ENCODE measurements at regions not wholly inside any gene's neighbourhood (a gene's known extent, or its start where the extent isn't known, plus 50 kb on each side); places are given as distances from the start of the nearest gene placed in this dataset.
"Not testable (repeated sequence)": the region's sequence is repeated elsewhere in the genome, so short reads cannot be mapped to it uniquely, and the experiment has no call there.

DNA sequence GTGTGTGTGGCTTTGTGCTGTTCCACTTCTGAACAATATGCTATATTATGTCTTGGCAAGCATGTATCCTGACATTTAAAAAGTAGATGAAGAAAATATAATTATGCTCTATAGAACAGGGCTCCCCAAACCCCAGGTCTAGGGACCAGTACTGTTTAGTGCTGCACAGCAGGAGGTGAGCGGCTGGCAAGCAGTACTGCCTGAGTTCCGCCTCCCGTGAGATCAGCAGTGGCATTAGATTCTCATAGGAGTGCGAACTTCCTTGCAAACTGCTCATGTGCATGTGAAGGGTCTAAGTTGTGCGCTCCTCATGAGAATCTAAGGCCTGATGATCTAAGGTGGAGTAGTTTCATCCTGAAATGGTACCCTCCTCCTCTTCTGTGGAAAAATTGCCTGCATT lies 979.1 kb upstream of the CTNND2 start:
- no peak for DNase-seq
- Histone ChIP-seq H3K4me1 (ENCODE audit: control insufficient read depth in 3 of 3, insufficient read depth in 2 of 3, low read depth in 1 of 3, low read length in 2 of 3) (no peaks in the 10 kb centered on the region), H3K4me3 (ENCODE audit: low read depth in 1 of 3, low read length in 3 of 3) (no peak overlapping the region), H3K27ac (ENCODE audit: low read depth in 1 of 3, low read length in 2 of 3) (no peak overlapping the region), H3K36me3 (ENCODE audit: control insufficient read depth in 3 of 3, insufficient read depth in 2 of 3, low read depth in 1 of 3, low read length in 3 of 3) (no peaks in the 10 kb centered on the region), H3K27me3 (ENCODE audit: control insufficient read depth in 3 of 3, insufficient read depth in 3 of 3, low read length in 3 of 3) (no peaks in the 10 kb centered on the region), H3K9me3 (ENCODE audit: control insufficient read depth in 2 of 2, insufficient read depth in 1 of 2, low read depth in 1 of 2, low read length in 1 of 2) (no peaks in the 10 kb centered on the region)
- 83 to 89% (median 85%) methylated on average over 5 of the region's 5 CpGs for WGBS, 3 donors
- no peak for FAIRE-seq

DNA sequence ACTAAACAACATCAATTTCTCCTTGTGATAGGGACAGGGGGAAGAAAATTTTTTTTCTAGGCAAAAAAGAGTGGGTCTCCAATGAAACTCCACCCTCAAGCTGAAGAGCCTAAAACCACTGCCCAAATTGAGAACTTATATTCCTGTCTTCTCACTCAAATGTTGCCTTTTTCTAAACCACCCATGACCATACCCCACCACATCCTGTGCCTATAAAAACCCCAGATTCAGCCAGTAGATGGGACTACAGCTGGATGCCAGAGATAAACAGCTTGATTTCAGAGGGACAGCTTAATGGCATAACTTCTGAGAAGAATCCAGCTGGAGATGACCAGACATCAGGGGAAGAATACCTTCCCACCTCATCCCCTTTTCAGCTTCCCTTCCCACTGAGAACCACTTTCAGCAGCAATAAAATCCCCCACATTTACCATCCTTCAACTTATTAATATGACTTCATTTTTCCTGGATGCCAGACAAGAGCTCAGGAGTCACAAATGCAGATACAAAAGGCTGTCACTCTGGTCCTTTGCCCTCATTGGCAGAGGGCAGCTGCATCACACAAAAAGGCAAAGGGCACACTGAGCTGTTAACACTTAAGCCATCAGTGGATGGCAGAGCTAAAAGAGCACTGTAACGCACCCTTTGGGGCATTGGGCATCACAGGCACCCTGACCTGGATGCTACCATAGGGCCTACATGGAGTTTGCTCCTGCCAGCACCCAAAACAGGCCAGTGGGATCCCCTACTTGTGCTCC lies 972.5 kb upstream of the CTNND2 start:
- Histone ChIP-seq H3K27me3 (ENCODE audit: control insufficient read depth in 3 of 3, insufficient read depth in 3 of 3, low read length in 3 of 3) (no peaks in the 10 kb centered on the region), H3K9me3 (ENCODE audit: control insufficient read depth in 2 of 2, insufficient read depth in 1 of 2, low read depth in 1 of 2, low read length in 1 of 2) (no peaks in the 10 kb centered on the region), H3K27ac (ENCODE audit: low read depth in 1 of 3, low read length in 2 of 3) (no peak overlapping the region), H3K4me3 (ENCODE audit: low read depth in 1 of 3, low read length in 3 of 3) (no peak overlapping the region), H3K36me3 (ENCODE audit: control insufficient read depth in 3 of 3, insufficient read depth in 2 of 3, low read depth in 1 of 3, low read length in 3 of 3) (no peaks in the 10 kb centered on the region), H3K4me1 (ENCODE audit: control insufficient read depth in 3 of 3, insufficient read depth in 2 of 3, low read depth in 1 of 3, low read length in 2 of 3) (no peaks in the 10 kb centered on the region)
- 50 to 85% (median 50%) methylated on average over 1 of the region's 1 CpG for WGBS, 3 donors
- no peak for FAIRE-seq
- peak in 1 of 2 donors; percentile 0 for DNase-seq

DNA sequence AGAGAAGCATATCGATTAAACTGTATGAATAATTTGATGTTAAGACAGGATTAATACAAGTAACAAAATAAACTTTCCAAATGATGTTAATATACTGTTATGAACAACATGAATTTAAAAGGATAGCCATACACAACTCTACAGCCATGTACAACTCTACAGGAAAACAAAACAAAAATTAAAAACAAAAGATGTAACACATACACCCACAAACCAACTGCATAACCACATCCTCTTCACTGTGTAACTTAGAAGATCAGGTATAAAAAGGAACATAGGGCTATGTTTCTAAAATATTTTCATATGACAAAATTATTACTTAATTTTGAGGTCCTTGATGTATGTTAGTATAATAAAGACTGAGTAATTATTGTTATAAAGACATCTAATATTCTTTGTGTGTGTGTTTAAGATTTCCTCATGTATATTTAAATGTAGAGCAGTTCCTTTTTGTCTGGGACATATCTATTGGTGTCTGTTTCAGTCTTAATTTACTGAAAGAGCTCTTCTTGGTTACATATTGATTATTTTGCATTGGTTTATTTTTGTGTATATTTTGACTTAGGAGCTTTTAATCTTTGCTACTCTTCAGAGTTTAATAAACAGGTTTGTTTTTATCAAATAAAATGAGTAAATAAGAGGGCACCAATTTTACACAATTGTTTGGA lies 966.8 kb upstream of the CTNND2 start:
- Histone ChIP-seq H3K27me3 (ENCODE audit: control insufficient read depth in 3 of 3, insufficient read depth in 3 of 3, low read length in 3 of 3) (no peaks in the 10 kb centered on the region), H3K36me3 (ENCODE audit: control insufficient read depth in 3 of 3, insufficient read depth in 2 of 3, low read depth in 1 of 3, low read length in 3 of 3) (no peaks in the 10 kb centered on the region), H3K4me3 (ENCODE audit: low read depth in 1 of 3, low read length in 3 of 3) (no peak overlapping the region), H3K27ac (ENCODE audit: low read depth in 1 of 3, low read length in 2 of 3) (no peak overlapping the region), H3K4me1 (ENCODE audit: control insufficient read depth in 3 of 3, insufficient read depth in 2 of 3, low read depth in 1 of 3, low read length in 2 of 3) (no peaks in the 10 kb centered on the region), H3K9me3 (ENCODE audit: control insufficient read depth in 2 of 2, insufficient read depth in 1 of 2, low read depth in 1 of 2, low read length in 1 of 2) (no peaks in the 10 kb centered on the region)
- no peak for FAIRE-seq
- WGBS, 3 donors = 72 to 75% (median 74%) methylated on average over 1 of the region's 1 CpG
- peak in 1 of 2 donors; percentile 3 for DNase-seq

DNA sequence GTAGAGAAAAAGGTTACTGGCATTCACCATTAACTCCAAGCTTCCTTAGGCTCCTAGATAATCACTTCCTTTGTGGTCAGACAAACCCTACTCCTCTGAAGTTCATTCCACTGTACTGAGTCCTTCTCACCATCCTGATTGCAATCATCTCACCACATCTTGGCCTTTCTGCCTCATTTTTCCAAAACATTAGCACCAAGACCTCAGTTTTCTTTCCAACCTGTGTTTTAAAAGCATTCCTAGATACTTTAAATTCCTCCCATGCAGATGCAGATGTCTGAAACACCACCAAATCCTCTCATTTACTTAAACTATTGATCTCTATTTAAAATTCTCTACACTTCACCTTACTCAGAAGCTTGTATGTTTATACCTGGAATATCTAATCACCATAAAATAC lies 961.3 kb upstream of the CTNND2 start:
- H3K4me1 ChIP-seq (ENCODE audit: control insufficient read depth in 3 of 3, insufficient read depth in 2 of 3, low read depth in 1 of 3, low read length in 2 of 3) = no peaks in the 10 kb centered on the region
- H3K27me3 ChIP-seq (ENCODE audit: control insufficient read depth in 3 of 3, insufficient read depth in 3 of 3, low read length in 3 of 3) = no peaks in the 10 kb centered on the region
- no peaks in the 10 kb centered on the region for H3K36me3 ChIP-seq (ENCODE audit: control insufficient read depth in 3 of 3, insufficient read depth in 2 of 3, low read depth in 1 of 3, low read length in 3 of 3)
- H3K9me3 ChIP-seq (ENCODE audit: control insufficient read depth in 2 of 2, insufficient read depth in 1 of 2, low read depth in 1 of 2, low read length in 1 of 2) = no peaks in the 10 kb centered on the region
- H3K4me3 ChIP-seq (ENCODE audit: low read depth in 1 of 3, low read length in 3 of 3) = no peak overlapping the region
- no peak overlapping the region for H3K27ac ChIP-seq (ENCODE audit: low read depth in 1 of 3, low read length in 2 of 3)
- FAIRE-seq (no peak), DNase-seq (no peak)

DNA sequence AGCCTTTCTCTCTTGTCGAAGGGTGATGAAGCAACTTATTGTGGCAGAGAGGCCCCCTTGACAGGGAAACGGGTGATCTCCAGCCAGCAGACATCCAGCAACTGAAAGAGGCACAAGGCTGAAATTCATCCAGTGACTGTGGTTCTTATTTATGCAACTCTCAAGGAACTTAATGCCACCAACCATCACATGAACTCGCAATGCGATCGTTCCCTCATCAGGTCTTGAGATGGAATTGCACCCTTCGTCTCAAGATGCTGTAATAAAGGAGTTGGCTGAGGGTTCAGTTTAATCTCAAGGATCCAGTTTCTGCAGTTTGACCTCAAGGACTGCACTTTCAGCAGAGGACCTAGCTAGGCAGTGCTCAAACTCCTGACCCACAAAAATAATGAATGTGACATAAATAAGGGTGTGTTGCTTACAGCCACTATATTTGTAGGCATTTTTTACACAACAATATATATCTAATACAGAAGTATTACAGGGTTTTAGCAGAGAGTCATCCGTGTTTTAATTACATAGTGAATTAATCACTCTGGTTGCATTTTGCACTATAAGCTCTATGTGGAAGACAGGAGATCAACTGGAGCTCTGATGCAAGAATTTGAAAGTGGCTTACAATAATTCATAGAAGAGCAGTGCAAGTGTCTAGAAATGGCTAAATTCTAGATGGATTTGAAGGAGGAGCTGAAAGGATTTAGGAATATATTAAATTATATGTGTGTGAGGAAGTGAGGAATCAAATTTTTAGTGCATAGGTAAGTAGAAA lies 957.8 kb upstream of the CTNND2 start:
- Histone ChIP-seq H3K4me1 (ENCODE audit: control insufficient read depth in 3 of 3, insufficient read depth in 2 of 3, low read depth in 1 of 3, low read length in 2 of 3) (no peaks in the 10 kb centered on the region), H3K9me3 (ENCODE audit: control insufficient read depth in 2 of 2, insufficient read depth in 1 of 2, low read depth in 1 of 2, low read length in 1 of 2) (peaks cover 0 to 2% of the 10 kb centered on the region in 2 donors), H3K27me3 (ENCODE audit: control insufficient read depth in 3 of 3, insufficient read depth in 3 of 3, low read length in 3 of 3) (no peaks in the 10 kb centered on the region), H3K36me3 (ENCODE audit: control insufficient read depth in 3 of 3, insufficient read depth in 2 of 3, low read depth in 1 of 3, low read length in 3 of 3) (no peaks in the 10 kb centered on the region), H3K27ac (ENCODE audit: low read depth in 1 of 3, low read length in 2 of 3) (no peak overlapping the region), H3K4me3 (ENCODE audit: low read depth in 1 of 3, low read length in 3 of 3) (no peak overlapping the region)
- WGBS, 3 donors = 65 to 80% (median 68%) methylated on average over 7 of the region's 7 CpGs
- no peak for FAIRE-seq
- DNase-seq = no peak

DNA sequence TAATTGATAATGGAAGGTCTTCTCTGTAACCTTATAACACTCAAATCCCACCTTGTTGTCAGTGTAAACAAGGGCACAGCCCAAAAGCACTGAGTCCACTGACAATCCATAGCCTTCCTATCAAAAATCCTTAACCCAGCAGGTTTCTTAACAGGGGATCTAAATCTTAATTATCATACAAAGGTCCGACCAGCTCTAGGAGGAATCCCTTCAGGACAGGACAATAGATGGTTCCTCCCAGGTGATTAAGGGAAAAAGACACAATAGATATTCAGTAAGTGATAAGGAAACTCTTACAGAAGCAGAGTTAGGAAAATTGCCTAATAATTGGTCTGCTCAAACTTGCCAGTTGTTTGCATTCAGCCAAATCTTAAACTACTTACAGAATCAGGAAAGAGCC lies 951.9 kb upstream of the CTNND2 start:
- not testable (repeated sequence) for DNase-seq; H3K9me3 ChIP-seq (ENCODE audit: control insufficient read depth in 2 of 2, insufficient read depth in 1 of 2, low read depth in 1 of 2, low read length in 1 of 2); H3K4me1 ChIP-seq (ENCODE audit: control insufficient read depth in 3 of 3, insufficient read depth in 2 of 3, low read depth in 1 of 3, low read length in 2 of 3); H3K27ac ChIP-seq (ENCODE audit: low read depth in 1 of 3, low read length in 2 of 3); H3K27me3 ChIP-seq (ENCODE audit: control insufficient read depth in 3 of 3, insufficient read depth in 3 of 3, low read length in 3 of 3); FAIRE-seq; H3K4me3 ChIP-seq (ENCODE audit: low read depth in 1 of 3, low read length in 3 of 3); H3K36me3 ChIP-seq (ENCODE audit: control insufficient read depth in 3 of 3, insufficient read depth in 2 of 3, low read depth in 1 of 3, low read length in 3 of 3)
- 25 to 36% (median 31%) methylated on average over 1 of the region's 1 CpG for WGBS, 3 donors

DNA sequence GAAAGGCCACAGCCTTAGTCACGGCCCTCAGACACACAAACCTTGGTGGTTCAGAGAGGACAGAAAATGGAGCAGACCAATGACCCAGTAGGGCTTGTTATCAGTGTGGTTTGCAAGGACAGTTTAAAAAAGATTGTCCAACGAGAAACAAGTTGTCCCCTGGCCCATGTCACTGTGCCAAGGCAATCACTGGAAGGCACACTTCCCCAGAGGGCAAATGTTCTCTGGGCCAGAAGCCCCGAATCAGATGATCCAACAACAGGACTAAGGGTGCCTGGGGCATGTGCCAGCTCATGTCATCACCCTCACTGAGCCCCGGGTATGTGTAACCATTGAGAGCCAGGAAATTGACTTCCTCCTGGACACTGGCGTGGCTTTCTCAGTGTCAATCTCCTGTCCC lies 950.1 kb upstream of the CTNND2 start:
- Histone ChIP-seq H3K4me1 (ENCODE audit: control insufficient read depth in 3 of 3, insufficient read depth in 2 of 3, low read depth in 1 of 3, low read length in 2 of 3) (no peaks in the 10 kb centered on the region), H3K9me3 (ENCODE audit: control insufficient read depth in 2 of 2, insufficient read depth in 1 of 2, low read depth in 1 of 2, low read length in 1 of 2) (peaks cover 0 to 2% of the 10 kb centered on the region in 2 donors), H3K4me3 (ENCODE audit: low read depth in 1 of 3, low read length in 3 of 3) (no peak overlapping the region), H3K27me3 (ENCODE audit: control insufficient read depth in 3 of 3, insufficient read depth in 3 of 3, low read length in 3 of 3) (no peaks in the 10 kb centered on the region), H3K27ac (ENCODE audit: low read depth in 1 of 3, low read length in 2 of 3) (no peak overlapping the region), H3K36me3 (ENCODE audit: control insufficient read depth in 3 of 3, insufficient read depth in 2 of 3, low read depth in 1 of 3, low read length in 3 of 3) (no peaks in the 10 kb centered on the region)
- DNase-seq (no peak), FAIRE-seq (no peak)
- 59 to 67% (median 61%) methylated on average over 5 of the region's 5 CpGs for WGBS, 3 donors

DNA sequence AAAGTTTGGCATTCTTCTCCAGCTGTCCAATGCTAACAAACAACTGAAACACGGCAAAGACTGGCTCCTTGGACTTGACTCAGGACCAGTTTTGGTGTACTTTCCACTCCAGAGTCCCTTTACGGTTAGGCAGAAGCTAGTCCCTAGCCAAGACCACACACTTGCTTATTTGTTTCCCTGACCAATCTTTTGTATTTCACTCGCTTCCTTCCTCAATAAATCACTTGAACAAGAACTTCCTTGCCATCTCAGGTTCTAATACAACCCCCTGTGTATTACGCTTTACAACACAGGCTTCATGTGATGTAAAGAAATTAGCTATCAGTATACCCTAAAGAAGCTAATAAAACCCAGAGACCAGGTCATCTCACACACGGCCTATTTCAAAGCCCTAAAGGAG lies 947.5 kb upstream of the CTNND2 start:
- no peak for DNase-seq
- no peak overlapping the region for H3K27ac ChIP-seq (ENCODE audit: low read depth in 1 of 3, low read length in 2 of 3)
- FAIRE-seq = no peak
- no peaks in the 10 kb centered on the region for H3K4me1 ChIP-seq (ENCODE audit: control insufficient read depth in 3 of 3, insufficient read depth in 2 of 3, low read depth in 1 of 3, low read length in 2 of 3)
- no peaks in the 10 kb centered on the region for H3K9me3 ChIP-seq (ENCODE audit: control insufficient read depth in 2 of 2, insufficient read depth in 1 of 2, low read depth in 1 of 2, low read length in 1 of 2)
- 49 to 71% (median 50%) methylated on average over 5 of the region's 5 CpGs for WGBS, 3 donors
- no peaks in the 10 kb centered on the region for H3K36me3 ChIP-seq (ENCODE audit: control insufficient read depth in 3 of 3, insufficient read depth in 2 of 3, low read depth in 1 of 3, low read length in 3 of 3)
- no peak overlapping the region for H3K4me3 ChIP-seq (ENCODE audit: low read depth in 1 of 3, low read length in 3 of 3)
- H3K27me3 ChIP-seq (ENCODE audit: control insufficient read depth in 3 of 3, insufficient read depth in 3 of 3, low read length in 3 of 3) = no peaks in the 10 kb centered on the region

Data from small intestine (tissue), 7 donors.